Mucosa of rectum (tissue), 2 donors: ENCODE measurements at regions not wholly inside any gene's neighbourhood (a gene's known extent, or its start where the extent isn't known, plus 50 kb on each side); places are given as distances from the start of the nearest gene placed in this dataset.
"Not testable (repeated sequence)": the region's sequence is repeated elsewhere in the genome, so short reads cannot be mapped to it uniquely, and the experiment has no call there.

Source experiments
- H3K27ac ChIP-seq, 2 donors: one replicate each; pipeline ENCODE4 v1.7.0; 2013; ENCODE audit warnings: inconsistent platforms in 2 of 2, low read depth in 2 of 2, low read length in 2 of 2
- H3K27me3 ChIP-seq, 2 donors: one replicate each; pipeline ENCODE4 v1.7.0; 2013; ENCODE audit warnings: low read length in 2 of 2; ENCODE audit not compliant: control insufficient read depth in 2 of 2, insufficient read depth in 2 of 2
- H3K36me3 ChIP-seq, 2 donors: one replicate each; pipeline ENCODE4 v1.7.0; 2013; ENCODE audit warnings: low read length in 2 of 2; ENCODE audit not compliant: control insufficient read depth in 2 of 2, insufficient read depth in 2 of 2
- H3K4me1 ChIP-seq, 2 donors: one replicate each; pipeline ENCODE4 v1.7.0; 2013; ENCODE audit warnings: low read length in 2 of 2, mild to moderate bottlenecking in 1 of 2; ENCODE audit not compliant: control insufficient read depth in 2 of 2, insufficient read depth in 2 of 2
- H3K4me3 ChIP-seq, 2 donors: one replicate each; pipeline ENCODE4 v1.7.0; 2013; ENCODE audit warnings: low read length in 2 of 2
- H3K9ac ChIP-seq, 2 donors: one replicate each; pipeline ENCODE4 v1.7.0; 2013; ENCODE audit warnings: low read length in 2 of 2, low read depth in 1 of 2, mild to moderate bottlenecking in 1 of 2
- H3K9me3 ChIP-seq, 2 donors: one replicate each; pipeline ENCODE4 v1.7.0; 2013; ENCODE audit warnings: low read length in 2 of 2; ENCODE audit not compliant: control insufficient read depth in 2 of 2
- donor health status: healthy.
- donor health status: Normal muscosa, but diverticular disease.

DNA sequence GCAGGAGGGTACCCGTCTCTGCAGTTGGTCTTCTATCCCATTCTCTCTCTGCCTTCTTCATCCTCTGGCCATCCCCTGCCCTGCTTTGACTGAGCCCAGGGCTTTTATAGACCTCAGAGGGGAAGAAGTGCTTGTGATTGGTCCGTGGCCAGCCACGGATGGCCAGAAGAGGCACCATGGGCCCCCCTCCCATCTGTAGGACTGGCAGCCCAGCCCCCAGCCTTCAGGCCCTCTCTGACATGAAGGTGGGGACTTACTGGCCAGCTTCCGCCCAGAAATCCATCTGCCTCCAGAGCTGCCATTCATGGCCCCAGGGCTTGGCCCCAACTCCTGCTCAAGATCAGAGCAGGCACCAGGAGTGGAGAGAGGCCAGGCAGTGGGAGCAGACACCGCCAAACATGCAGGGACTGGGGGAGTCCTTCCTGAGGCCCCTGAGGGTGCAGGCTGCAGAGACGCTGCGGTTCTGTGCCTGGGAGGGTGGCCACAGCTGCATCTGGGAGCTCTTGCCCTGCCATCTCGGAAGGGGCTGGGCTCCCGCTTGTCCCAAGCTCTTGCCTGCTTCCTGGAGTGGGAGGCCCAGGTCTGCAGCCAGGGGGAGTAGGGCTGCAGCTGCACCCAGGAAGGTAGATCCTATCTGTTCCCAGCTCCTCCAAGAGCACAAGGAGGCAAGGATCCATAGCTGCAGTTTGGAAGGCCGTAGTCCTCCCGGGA lies 698.6 kb upstream of the B3GALT2 start:
- Histone ChIP-seq H3K36me3 (no peaks in the 10 kb centered on the region), H3K4me3 (no peak overlapping the region), H3K4me1 (no peaks in the 10 kb centered on the region), H3K27me3 (no peaks in the 10 kb centered on the region), H3K27ac (no peak overlapping the region), H3K9ac (no peak overlapping the region), H3K9me3 (no peaks in the 10 kb centered on the region)

GRCh38 chr1:193877920-193878319 lies 691.5 kb upstream of the B3GALT2 start:
- not testable (repeated sequence) for H3K4me3 ChIP-seq, H3K36me3 ChIP-seq, H3K4me1 ChIP-seq, H3K9me3 ChIP-seq, H3K27ac ChIP-seq, H3K27me3 ChIP-seq, H3K9ac ChIP-seq

GRCh38 chr1:193868425-193868824 lies 682.0 kb upstream of the B3GALT2 start:
- Histone ChIP-seq H3K27ac (no peak overlapping the region), H3K9ac (no peak overlapping the region), H3K36me3 (no peaks in the 10 kb centered on the region), H3K4me3 (no peak overlapping the region), H3K9me3 (no peaks in the 10 kb centered on the region), H3K4me1 (no peaks in the 10 kb centered on the region), H3K27me3 (no peaks in the 10 kb centered on the region)

DNA sequence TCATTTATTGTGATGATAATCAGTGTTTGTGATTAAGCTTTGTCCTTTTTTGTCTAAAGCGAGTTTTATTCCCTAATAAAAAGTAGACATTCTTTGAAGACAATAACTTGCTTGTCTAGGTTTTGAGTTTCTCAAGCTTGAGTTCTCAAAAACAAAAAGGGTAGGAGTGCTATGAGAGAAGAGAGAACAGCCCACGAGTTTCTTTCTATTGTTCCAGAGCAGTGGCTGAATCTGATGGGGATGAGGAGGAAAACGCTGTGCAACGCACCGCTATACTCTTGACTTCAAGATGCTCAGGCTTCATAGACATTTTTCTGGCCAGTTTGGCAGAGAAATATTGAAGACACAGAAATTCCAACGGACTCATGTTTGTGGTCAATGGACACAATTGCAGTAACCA lies 669.8 kb upstream of the B3GALT2 start:
- Histone ChIP-seq H3K9ac (no peak overlapping the region), H3K9me3 (no peaks in the 10 kb centered on the region), H3K4me1 (no peaks in the 10 kb centered on the region), H3K27ac (no peak overlapping the region), H3K27me3 (no peaks in the 10 kb centered on the region), H3K36me3 (no peaks in the 10 kb centered on the region), H3K4me3 (no peak overlapping the region)

DNA sequence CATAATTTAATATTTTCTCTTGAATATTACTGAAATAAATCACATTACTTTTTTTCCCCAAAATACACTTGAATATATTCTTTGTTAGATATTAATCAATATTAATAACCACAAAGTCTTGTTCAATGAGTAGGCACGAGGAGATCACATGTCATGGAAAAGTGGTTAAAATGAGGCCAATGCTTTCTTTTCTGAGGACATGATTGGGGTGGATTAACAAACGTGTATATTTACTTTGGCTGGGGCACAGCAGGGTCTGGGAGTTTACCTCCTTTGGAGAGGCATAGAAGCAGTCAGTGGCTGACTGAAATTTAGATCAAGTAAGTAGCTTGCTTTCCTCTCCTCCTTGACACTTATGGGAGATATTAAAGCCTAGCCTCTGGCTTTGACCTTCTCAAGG lies 664.3 kb upstream of the B3GALT2 start:
- H3K4me1 ChIP-seq = no peaks in the 10 kb centered on the region
- no peak overlapping the region for H3K4me3 ChIP-seq
- H3K36me3 ChIP-seq = no peaks in the 10 kb centered on the region
- no peaks in the 10 kb centered on the region for H3K9me3 ChIP-seq
- no peak overlapping the region for H3K27ac ChIP-seq
- no peak overlapping the region for H3K9ac ChIP-seq
- H3K27me3 ChIP-seq = no peaks in the 10 kb centered on the region

DNA sequence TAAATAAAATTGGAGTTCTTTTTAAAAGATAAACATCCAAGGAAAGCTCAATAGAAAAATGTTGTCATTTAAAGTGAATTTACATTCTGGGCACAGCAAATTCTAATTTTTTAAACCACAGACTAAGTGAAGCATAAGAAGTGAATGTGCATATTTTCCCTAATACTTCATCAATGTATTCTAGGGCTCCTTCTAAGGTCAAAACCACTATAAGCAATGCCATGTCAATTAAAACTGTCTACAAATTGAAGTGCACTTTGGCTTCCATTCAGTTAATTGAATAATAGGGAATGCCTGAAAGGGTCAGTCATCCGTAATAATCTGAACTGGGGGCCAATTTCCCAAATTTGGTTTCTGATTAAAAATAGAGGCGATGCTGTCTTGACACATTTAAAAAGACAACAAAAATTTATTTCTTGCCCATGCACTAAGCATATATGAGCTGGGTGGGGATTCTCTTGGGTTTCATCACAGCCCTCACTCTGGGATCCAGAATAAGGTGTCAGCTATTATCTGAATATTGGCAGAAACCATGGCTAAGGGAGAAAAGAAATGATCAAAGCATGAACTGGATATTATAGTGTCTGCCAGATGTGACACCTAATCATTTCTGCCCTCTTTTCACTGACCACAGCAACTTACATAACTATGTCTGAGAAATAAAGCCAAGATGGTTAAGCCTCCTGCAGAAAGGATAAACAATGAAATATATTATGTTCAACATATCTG lies 660.6 kb upstream of the B3GALT2 start:
- Histone ChIP-seq H3K4me1 (no peaks in the 10 kb centered on the region), H3K9ac (no peak overlapping the region), H3K9me3 (no peaks in the 10 kb centered on the region), H3K36me3 (no peaks in the 10 kb centered on the region), H3K4me3 (no peak overlapping the region), H3K27ac (no peak overlapping the region), H3K27me3 (no peaks in the 10 kb centered on the region)

DNA sequence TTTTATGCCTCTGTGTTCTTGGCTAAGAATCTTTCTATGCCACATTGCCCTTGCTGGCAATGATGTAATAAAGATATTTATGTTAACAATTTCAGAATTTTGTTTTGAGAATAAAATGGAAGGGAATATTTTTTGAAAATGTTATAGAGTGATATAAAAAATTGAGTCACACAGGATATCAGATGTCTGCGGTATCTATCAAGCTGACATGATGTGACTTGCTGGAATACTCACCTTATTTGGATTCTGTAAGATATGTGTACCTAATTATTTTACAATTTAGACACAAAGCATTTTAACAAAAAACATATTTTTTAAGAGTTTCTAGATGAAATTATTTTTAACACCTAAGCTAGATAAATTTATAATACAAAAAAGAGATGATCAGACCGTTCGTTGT lies 660.0 kb upstream of the B3GALT2 start:
- Histone ChIP-seq H3K9ac (no peak overlapping the region), H3K4me3 (no peak overlapping the region), H3K4me1 (no peaks in the 10 kb centered on the region), H3K27ac (no peak overlapping the region), H3K9me3 (no peaks in the 10 kb centered on the region), H3K36me3 (no peaks in the 10 kb centered on the region), H3K27me3 (no peaks in the 10 kb centered on the region)

DNA sequence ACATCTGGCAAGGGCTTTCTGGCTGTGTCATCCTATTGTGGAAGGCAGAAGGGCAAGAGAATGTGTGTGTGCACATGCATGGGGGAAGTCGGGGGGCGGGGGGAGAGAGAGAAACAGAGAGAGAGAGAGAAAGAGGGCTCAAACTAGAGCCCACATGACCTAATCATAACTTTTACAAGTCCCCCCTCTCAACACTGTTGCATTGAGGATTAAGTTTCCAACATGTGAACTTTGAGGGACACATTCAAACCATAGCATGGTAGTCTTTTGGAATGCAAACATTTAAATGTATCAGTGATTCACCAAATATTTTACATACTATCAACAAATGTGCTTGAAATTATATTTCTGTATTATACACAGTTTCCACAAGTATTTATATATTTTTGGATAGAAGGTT lies 655.4 kb upstream of the B3GALT2 start:
- Histone ChIP-seq H3K4me1 (no peaks in the 10 kb centered on the region), H3K27me3 (no peaks in the 10 kb centered on the region), H3K9me3 (no peaks in the 10 kb centered on the region), H3K27ac (no peak overlapping the region), H3K9ac (no peak overlapping the region), H3K36me3 (no peaks in the 10 kb centered on the region), H3K4me3 (no peak overlapping the region)

DNA sequence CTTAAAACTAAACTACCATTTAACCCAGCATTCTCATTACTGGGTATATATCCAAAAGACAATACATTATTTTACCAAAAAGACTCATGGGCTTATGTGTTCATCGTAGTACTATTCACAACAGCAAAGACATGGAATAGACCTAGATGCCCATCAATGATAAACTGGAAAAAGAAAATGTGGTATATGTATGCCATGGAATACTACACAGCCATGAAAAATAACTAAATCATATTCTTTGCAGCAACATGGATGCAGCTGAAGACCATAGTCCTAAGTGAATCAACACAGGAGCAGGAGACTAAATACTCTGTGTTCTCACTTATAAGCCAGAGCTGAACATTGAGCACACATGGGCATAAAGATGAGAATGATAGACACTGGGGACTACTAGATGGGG lies 645.1 kb upstream of the B3GALT2 start:
- H3K9me3 ChIP-seq = peaks cover 0 to 9% of the 10 kb centered on the region in 2 donors
- H3K36me3 ChIP-seq = no peaks in the 10 kb centered on the region
- H3K27me3 ChIP-seq = no peaks in the 10 kb centered on the region

DNA sequence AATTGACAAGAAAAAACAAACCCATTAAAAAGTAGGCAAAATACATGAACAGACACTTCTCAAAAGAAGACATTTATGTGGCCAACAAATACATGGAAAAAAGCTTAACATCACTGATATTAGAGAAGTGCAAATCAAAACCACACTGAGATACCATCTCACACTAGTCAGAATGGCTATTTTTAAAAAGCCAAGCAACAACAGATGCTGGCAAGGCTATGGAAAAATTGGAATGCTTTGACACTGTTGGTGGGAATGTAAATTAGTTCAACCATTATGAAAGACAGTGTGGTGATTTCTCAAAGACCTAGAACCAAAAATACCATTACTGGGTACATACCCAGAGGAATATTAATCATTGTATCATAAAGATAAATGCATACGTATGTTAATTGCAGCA lies 641.1 kb upstream of the B3GALT2 start:
- Histone ChIP-seq H3K4me1 (no peaks in the 10 kb centered on the region), H3K27me3 (no peaks in the 10 kb centered on the region), H3K9ac (no peak overlapping the region), H3K36me3 (no peaks in the 10 kb centered on the region), H3K9me3 (peaks cover 0 to 9% of the 10 kb centered on the region in 2 donors), H3K27ac (no peak overlapping the region), H3K4me3 (no peak overlapping the region)

More for the DNA sequence above, 645.1 kb upstream of the B3GALT2 start:
- H3K27ac ChIP-seq = no peak overlapping the region
- no peak overlapping the region for H3K9ac ChIP-seq
- no peak overlapping the region for H3K4me3 ChIP-seq
- no peaks in the 10 kb centered on the region for H3K4me1 ChIP-seq
